HG02840 (cell line): ENCODE measurements at regions not wholly inside any gene's neighbourhood (a gene's known extent, or its start where the extent isn't known, plus 50 kb on each side); places are given as distances from the start of the nearest gene placed in this dataset.

Experiments
- ATAC-seq: cut with Tn5 transposase; IDR thresholded peaks from one replicate; pipeline ENCODE4 v1.9.1; 2021; ENCODE audit warnings: mild to moderate bottlenecking, moderate library complexity, moderate number of reproducible peaks; ENCODE audit not compliant: unreplicated experiment, low FRiP score

DNA sequence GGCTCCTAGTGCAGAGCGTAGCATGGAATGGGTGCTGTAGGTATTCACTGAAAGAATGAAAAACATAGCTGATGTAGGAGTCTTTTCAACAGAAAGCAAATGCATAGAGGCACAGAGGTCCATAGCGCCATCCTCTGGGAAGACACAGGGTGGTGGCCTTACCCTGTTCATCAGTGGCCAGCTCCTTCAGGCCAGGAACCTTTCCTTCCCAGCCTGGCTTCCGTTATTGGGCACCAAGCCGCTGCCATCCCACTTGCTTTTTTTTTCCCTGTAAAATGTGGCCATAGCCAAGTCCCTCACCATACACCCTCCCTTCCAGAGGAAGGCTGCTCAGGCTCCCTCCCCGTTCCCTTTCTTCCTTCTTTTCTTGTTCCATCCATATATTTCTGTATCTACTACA, 118.1 kb downstream of the ZNF621 start:
- ATAC-seq, result no peak

DNA sequence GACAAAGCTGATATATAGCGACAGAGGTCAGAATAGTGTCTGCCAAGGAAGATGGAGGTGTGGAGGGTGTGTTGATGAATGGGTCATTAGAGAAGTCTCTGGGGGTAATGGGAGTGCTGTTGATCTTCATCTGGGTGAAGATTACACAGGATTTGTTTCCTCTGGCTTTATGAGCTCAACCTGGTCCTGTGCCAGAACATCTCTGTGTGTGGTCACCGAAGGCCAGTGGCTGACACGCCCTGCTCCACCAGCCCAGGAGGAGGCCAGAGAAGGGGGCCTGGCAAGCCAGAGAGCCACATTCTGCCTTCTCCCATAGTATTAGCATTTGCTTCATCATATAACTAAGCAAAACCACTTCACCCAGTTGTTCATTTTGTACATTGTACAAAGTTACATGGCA, 121.1 kb downstream of the ZNF621 start:
- ATAC-seq, result no peak

DNA sequence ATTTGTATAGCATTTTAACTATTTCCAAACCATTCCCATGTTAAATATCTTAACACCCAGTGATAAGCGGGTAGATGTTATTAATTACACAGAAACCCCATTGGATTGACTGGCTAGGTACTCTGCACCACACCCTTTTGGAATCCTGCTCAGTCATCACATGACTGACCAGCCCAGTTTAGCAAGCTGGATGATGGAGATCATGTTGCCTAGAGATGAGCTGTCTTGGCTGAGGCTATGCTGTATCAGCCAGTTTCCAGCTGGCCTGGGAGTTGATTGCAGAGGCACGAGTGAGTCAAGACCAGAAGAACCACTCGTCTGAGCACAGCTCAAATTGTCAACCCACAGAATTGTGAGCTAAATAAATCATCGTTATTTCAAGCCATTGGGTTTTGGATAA, 124.6 kb downstream of the ZNF621 start:
- no peak for ATAC-seq

DNA sequence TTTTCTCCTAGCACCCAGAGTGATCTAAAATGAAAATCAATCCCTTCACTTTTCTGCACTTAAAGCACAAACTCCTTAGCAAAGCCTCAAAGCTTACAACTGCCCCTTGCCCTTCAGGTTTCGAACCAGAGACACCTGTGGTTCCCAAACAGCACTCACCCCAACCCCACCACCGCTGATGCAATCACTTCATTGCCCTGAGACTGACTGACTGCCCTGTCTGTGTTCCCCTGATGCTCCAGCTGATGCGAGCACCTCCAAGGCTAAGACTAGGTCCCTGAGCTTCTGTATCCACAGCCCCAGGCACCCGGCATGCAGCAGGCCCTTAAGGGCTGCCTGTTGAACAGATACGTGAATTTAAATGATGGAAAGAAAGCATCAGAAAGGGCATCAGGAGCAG, 127.3 kb downstream of the ZNF621 start:
- no peak for ATAC-seq

DNA sequence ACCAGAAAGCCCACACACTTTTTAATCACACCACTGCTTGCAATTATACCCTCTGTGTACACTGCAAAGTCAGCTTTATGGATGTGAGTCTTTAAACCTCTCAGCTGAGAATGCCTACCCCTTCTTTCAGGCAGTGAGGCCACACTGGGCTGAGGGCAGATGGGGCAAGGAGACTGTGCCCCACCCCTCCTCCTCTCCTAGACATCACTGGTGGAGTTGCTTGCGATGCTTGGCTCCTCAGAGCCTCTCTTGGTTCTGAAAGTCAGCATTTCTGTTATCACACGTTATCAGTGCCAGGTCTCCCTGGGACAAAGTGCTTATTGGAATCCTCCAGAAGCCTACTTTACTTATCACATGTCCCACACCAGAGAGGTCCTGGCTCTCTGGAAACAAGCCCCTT, 128.2 kb downstream of the ZNF621 start:
- ATAC-seq, result no peak

DNA sequence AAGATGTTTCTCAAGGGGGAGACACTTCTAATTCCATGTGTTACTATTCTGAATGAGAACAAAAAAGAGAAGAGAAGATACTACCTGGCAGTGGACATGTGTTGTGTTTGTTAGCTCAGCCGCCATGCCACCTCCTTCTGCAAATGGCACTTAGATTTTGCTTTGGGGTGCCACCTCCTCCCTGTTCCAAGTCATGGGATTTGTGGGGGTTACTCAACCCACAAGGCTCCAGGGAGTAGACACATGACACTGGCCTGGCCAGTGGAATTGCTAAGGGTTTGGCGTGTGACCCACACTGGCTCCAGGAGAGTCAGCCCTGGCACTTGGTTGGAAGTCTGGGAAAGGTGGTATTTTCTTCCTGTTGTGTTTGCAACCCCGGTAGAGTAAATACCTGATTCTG, 129.1 kb downstream of the ZNF621 start:
- ATAC-seq, result no peak

DNA sequence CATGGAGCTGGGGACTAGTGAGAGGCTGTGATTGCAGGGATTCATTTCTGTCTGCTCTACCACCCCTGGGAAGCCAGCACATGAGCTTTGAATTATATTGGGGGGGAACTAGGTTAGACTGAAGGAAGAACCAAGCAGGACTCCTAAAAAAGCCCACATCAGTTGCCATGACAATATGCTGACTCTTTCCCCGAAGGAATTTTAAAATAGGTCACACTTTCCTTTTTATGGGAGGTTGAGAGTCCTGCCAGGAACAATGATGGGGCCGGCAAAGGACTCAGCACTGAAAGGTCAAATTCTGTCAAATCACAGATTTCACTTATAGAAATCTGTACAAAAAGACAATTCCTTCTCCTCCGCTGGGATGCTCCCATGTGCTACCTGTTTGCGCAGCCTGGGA, 130.8 kb downstream of the ZNF621 start:
- ATAC-seq, result no peak

DNA sequence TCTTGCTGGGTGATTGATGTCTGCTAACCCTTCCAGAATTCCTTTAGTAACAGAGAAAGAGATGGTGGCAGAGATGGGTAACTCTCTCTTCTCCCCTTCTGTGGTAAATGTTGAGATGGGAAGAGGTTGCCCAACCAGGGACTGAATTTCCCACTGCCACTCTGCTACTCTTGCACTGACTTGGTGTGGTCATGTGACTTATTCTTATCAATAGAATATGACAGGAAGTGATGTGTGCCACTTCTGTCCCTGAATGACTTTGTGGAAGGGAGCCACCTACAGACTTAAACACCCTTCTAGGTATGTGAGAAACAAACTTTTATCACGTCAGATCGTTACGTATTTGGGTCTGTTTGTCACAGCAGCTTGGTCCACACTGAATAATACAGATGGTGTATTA, 132.9 kb downstream of the ZNF621 start:
- ATAC-seq, result no peak

DNA sequence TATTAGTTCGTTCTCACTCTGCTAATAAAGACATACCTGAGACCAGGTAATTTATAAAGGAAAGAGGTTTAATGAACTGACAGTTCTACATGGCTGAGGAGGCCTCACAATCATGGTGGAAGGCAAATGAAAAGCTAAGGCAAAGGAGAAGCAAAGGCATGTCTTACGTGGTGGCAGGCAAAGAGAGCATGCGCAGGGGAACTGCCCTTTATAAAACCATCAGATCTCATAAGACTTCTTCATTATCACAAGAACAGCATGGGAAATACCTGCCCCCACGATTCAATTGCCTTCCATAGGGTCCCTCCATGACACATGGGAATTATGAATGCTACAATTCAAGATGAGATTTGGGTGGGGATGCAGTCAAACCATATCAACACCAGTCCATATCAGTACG, 133.5 kb downstream of the ZNF621 start:
- no peak for ATAC-seq

DNA sequence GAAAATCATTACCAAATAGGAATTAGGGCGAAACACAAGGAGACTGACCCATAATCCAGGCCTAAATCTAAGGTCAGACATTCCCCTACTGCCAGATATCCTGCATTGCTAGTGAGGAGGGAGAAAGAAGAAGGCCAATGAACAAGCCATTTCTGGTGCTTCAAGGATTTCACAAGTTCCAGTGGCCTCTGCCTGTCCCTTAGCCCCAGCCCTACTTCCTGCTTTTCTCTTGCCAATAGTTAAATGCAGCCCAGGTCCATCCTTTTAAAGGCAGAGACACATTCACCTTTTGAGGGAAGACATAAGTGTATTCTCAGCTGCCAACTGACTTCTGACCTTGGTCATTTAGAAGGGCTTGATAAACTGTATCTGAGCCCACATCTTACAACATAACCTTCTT, 135.8 kb downstream of the ZNF621 start:
- ATAC-seq, result no peak

DNA sequence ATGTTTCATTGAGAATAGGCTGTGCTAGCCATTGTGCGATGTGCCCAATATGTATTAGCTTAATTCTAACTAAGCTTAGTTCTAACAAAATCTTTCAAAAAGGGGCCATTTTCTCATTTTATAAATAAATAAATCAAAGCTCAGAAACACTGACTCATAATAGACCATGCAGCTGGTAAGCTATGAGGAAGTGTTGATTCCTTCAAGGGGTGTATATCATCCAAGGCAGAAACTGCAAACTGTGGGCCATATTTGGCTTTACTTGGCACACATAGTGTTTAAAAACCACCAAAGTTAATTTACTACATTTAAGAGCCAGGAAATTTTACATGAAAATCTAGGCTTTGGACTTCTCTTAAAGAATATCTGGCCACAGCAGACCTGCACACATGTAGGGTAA, 136.5 kb downstream of the ZNF621 start:
- no peak for ATAC-seq

DNA sequence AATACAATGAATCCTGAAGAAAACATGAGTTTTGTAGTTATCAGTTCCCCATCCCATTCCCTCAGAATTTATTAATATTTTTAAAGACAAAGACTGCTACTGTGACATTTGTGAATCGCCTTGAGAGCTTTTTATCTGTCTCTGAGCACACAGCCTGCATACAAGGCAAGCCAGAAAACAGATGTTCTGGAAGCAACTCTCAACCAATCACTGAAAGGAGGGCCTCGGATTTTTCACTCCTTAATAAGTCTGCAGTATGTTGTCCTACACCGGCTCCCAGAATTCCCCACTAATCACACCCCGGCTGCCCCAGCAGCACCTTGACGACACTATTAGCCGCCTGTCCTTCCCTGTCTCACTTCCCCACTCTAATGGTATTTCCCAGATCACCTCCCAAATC, 138.5 kb downstream of the ZNF621 start:
- no peak for ATAC-seq

DNA sequence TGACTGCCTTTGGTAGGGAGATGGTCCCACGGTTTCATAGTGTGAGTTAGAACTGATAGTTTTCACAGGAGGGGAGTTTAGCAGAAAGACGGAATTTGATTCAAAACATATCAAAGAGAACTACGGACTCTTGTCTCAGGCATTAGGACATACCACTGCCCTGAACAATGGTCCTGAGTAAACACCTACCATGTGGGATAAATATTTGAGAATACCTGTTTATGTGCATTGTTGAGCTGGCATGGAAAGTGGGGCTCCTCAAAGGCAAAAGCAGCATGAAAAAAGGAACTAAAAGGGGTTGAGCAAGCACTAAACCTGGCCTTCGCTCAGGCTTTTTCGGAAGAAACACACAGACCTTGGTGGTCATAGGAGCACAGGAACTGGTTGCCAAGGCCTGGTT, 144.4 kb downstream of the ZNF621 start:
- ATAC-seq, result no peak

DNA sequence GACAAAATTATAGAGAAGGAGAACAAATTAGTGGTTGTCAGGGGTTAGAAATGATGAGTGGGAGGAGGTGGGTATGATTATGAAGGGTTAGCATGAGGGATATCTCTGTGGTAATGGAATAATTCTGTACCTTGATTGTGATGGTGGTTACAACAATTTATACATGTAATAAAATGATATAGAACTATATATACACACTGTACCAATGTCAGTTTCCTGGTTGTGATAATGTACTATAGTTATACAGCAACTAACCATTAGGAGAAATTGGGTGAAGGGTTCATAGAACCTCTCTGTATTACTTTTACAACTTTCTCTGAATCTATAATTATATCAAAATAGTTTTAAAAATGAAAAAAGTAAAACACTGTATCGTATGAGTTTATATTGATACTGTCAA, 148.1 kb downstream of the ZNF621 start:
- ATAC-seq, result no peak

DNA sequence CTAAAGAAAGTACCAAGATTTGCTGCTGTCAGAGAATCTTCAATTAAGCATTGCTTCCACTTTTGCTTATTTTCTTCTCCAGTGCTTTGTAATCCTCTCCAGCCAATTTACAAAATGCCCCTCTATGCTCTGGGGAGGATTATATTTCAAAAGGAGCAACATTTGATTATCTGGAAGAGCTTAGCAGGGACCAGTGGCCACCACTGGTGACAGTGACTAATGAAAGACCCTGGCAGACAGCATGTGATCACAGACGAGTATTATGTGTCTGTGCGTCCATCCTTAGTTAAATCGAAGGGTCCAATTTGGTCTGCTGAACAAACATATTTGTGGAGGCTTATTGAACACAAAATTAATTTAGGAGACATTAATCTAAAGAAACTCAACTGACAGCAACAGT, 152.6 kb downstream of the ZNF621 start:
- ATAC-seq, result no peak

DNA sequence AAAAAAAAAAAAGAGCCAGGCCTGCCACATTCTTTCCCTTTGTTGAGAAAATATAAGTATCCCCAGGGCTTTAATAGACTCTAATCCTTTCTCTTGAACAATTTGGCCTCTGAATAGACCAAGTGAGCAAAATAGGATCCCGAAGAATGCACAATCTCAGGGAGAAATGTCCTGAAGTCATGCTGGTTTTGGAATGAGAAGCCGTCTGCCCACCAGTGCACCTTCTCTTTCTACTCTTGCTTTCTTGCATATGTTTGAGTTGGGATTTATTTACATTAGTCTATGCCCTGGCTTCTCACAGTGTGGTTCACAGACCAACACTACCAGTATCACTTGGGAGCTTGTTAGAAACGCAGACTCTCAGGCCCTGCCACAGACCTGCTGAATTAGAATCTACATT, 153.0 kb downstream of the ZNF621 start:
- ATAC-seq, result no peak

DNA sequence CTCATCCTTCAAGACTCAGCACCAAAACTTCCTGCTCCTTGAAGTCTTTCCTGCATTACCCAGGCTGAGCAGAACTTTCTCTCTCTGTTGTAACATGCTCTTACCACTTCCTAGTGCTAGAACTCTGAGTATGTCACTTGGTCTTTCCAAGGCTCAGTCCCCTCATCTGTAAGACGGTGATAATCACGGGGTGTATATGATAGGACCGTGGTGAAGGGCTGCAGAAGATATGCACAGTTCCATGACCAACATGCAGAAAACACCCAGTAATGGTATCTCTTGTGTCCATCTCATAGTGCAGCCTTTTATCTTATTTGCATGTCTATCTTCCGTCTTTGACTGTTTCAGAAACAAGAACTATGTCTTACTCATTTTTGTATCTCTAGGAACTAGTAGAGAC, 154.5 kb downstream of the ZNF621 start:
- no peak for ATAC-seq

DNA sequence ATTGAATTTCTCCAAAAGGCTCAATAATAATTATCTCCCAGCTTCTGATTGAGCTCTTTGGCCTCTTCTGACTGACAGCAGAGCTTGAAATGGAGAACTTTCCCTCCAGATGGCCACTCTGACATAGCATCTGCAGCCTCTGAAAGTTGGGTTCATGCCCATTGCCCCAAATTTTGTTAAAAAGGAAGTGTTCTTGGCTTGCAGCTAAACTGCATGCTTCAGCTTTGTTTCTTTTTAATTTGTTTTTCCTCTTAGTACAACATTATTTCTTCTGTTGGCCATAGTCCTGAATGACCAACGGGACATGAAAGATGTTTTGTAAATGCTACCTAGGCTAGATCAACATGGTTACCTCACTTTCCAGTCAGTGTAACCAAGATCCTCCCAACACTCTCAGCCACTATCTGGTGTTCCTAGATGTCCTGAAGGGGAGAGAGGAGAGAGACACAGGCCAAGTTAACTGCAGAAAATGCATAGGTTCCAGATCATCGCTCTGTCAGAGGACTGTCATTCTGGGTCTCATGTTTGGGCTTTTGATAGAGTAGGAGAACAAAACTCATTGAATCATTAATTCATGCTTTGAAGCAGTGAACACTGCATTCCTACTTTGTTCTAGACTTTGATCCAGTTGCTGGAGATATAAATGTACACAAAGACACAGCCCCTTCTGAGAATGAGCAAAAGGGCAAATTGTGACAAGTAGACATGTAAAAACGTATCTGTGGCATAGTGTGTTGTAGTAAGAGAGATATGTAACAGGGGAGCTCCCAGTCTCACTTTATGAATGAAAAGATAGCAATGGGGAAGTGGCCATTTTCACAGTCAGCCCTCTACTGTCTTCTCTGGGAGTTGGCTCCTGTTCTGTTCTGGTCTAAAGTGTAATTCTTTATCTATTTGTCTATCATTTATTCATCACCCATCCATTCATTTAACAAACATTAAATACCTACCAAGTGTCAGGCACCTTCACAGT, 156.2 kb downstream of the ZNF621 start:
- no peak for ATAC-seq

DNA sequence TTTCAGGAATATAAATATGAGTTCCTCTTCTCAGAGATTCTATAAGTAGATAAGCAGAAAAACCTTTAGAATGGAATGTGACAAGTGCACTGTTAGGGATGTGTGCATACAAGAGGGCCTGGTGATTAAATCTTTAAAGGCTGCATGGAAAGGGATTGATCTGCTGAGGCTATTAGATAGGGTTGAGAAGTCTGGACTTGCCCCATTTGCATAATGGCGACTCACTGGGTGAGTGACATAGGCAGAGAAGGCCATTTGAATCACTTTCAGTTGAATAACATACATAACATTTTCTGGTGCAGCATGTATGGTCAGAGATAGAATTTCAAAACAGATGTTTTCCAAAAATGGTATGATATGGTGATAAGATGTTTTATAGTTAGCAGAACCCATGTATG, 156.9 kb downstream of the ZNF621 start:
- ATAC-seq, result no peak

DNA sequence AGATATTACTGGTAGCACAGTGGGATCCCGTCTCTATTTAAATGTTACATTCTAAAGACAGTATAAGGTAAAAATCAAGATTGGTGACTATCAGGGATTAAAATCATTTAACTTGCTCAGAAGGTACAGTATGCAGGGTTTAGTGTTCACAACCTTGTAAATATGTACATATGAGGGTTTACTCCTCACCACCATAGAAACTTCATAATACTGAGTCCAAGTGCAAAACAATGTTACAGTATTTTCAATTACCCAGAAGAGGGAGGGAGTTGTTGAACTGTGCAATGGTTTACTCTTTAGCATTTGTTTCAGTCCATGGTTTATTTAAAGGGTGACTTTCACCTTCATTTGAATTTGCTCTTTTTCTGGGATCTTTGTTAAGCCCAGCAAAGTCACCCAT, 165.1 kb downstream of the ZNF621 start:
- ATAC-seq, result no peak

DNA sequence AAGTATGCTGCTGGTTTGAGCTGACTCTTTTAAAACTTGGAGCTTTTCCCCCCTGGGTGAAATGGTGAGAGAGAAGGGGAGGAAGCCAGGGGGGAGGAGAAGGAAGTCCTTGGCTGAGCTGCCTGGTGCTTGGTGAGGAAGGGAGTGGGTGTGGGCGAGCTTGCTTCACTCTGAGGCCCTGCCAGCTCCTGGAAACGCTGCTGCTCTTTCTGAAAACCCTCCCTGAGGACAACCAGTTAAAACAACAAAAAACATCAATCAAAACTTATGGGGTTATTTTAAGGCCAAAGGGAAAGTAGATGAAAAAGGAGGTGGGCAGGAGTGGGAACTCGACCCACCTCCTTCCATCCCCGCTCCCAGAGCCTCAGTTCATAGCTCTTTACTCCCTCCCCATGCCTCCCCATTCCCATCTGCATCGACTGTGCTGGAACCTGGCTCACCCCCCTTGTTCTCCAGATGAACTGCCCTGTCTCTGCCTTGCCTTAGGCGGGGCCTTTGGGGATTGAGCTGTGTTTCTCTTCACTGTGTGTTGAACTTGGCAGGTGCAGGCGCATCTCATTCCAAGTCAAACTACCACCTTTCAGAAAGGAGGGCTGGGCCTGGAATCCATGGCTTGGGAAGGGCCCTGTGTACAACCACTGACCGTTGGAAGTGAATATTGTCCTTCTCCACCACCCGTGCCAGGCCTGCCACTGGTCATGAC, 166.1 kb downstream of the ZNF621 start:
- ATAC-seq, result no peak

DNA sequence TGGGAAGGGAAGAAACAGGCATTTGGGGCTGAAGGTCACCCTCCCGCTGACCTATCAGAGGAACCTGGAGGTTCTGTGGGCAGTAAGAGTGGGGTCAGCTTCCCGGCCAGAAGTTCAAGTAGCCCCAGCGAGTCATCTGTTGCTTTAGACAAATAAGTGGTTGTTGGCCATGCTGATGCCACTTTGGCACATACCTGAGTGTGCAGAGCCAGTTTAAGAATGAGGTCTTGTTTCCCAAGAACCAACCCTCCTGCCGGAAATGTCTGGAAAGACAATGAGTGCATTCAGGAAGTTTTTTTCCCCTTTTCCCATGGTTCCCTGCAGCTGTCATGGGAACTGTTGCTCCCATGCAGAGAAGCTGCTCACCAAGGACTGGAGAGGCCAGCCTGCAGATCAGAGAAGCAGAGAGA, 166.7 kb downstream of the ZNF621 start:
- no peak for ATAC-seq
